ENCODE measurements at regions not wholly inside any gene's neighbourhood (a gene's known extent, or its start where the extent isn't known, plus 50 kb on each side); places are given as distances from the start of the nearest gene placed in this dataset.

- H3K27ac ChIP-seq (ENCODE audit: low read length) = no peak overlapping the region
- no peak overlapping the region for H3K4me2 ChIP-seq (ENCODE audit: low read depth, low read length, poor library complexity, severe bottlenecking)
- peaks cover 16% of the 10 kb centered on the region for H3K9me3 ChIP-seq (ENCODE audit: low read length)
- H3K4me3 ChIP-seq (ENCODE audit: low read length) = no peak overlapping the region
- H3K27me3 ChIP-seq (ENCODE audit: low read length) = no peaks in the 10 kb centered on the region
- no peaks in the 10 kb centered on the region for H3K79me2 ChIP-seq (ENCODE audit: low read length)
- no peak for DNase-seq
- H2AFZ ChIP-seq (ENCODE audit: low read length) = no peak overlapping the region
- H3K9me2 ChIP-seq (replicated peaks; ENCODE audit: insufficient read depth, low read length) = no peaks in the 10 kb centered on the region
- no peaks in the 10 kb centered on the region for H3K4me1 ChIP-seq (ENCODE audit: low read length)
- H3K9ac ChIP-seq (ENCODE audit: low read length) = no peak overlapping the region
- no peaks in the 10 kb centered on the region for H3K36me3 ChIP-seq (ENCODE audit: insufficient read depth, low read length)
- no peaks in the 10 kb centered on the region for H4K20me1 ChIP-seq (ENCODE audit: insufficient read depth, low read depth, low read length)
Measured at GRCh38 chr15:97124790-97125189, 794.3 kb downstream of the NR2F2 start.

- no peaks in the 10 kb centered on the region for H3K79me2 ChIP-seq (ENCODE audit: low read length)
- no peak overlapping the region for H3K9ac ChIP-seq (ENCODE audit: low read length)
- H3K36me3 ChIP-seq (ENCODE audit: insufficient read depth, low read length) = no peaks in the 10 kb centered on the region
- no peak overlapping the region for H2AFZ ChIP-seq (ENCODE audit: low read length)
- no peaks in the 10 kb centered on the region for H3K27me3 ChIP-seq (ENCODE audit: low read length)
- no peaks in the 10 kb centered on the region for H3K9me2 ChIP-seq (replicated peaks; ENCODE audit: insufficient read depth, low read length)
- H3K4me1 ChIP-seq (ENCODE audit: low read length) = no peaks in the 10 kb centered on the region
- H3K4me2 ChIP-seq (ENCODE audit: low read depth, low read length, poor library complexity, severe bottlenecking) = no peak overlapping the region
- no peak for DNase-seq
- H3K9me3 ChIP-seq (ENCODE audit: low read length) = peaks cover 7% of the 10 kb centered on the region
- no peak overlapping the region for H3K27ac ChIP-seq (ENCODE audit: low read length)
- no peak overlapping the region for H3K4me3 ChIP-seq (ENCODE audit: low read length)
- no peaks in the 10 kb centered on the region for H4K20me1 ChIP-seq (ENCODE audit: insufficient read depth, low read depth, low read length)
Measured at GRCh38 chr15:97126553-97127233, 796.2 kb downstream of the NR2F2 start.

GRCh38 chr15:97129674-97130073, 799.2 kb downstream of the NR2F2 start:
- Histone ChIP-seq H3K9ac (ENCODE audit: low read length) (no peak overlapping the region), H3K4me3 (ENCODE audit: low read length) (no peak overlapping the region), H3K4me2 (ENCODE audit: low read depth, low read length, poor library complexity, severe bottlenecking) (no peak overlapping the region), H3K36me3 (ENCODE audit: insufficient read depth, low read length) (no peaks in the 10 kb centered on the region), H3K27me3 (ENCODE audit: low read length) (no peaks in the 10 kb centered on the region), H2AFZ (ENCODE audit: low read length) (no peak overlapping the region), H3K9me3 (ENCODE audit: low read length) (peaks cover 6% of the 10 kb centered on the region), H3K9me2 (replicated peaks; ENCODE audit: insufficient read depth, low read length) (no peaks in the 10 kb centered on the region), H3K27ac (ENCODE audit: low read length) (no peak overlapping the region), H4K20me1 (ENCODE audit: insufficient read depth, low read depth, low read length) (no peaks in the 10 kb centered on the region), H3K79me2 (ENCODE audit: low read length) (no peaks in the 10 kb centered on the region), H3K4me1 (ENCODE audit: low read length) (no peaks in the 10 kb centered on the region)
- DNase-seq = no peak

- Histone ChIP-seq H3K79me2 (ENCODE audit: low read length) (no peaks in the 10 kb centered on the region), H4K20me1 (ENCODE audit: insufficient read depth, low read depth, low read length) (no peaks in the 10 kb centered on the region), H3K4me2 (ENCODE audit: low read depth, low read length, poor library complexity, severe bottlenecking) (no peak overlapping the region), H3K4me1 (ENCODE audit: low read length) (no peaks in the 10 kb centered on the region), H3K9me2 (replicated peaks; ENCODE audit: insufficient read depth, low read length) (no peaks in the 10 kb centered on the region), H3K27ac (ENCODE audit: low read length) (no peak overlapping the region), H3K4me3 (ENCODE audit: low read length) (no peak overlapping the region), H3K9me3 (ENCODE audit: low read length) (peaks cover 28% of the 10 kb centered on the region), H3K9ac (ENCODE audit: low read length) (no peak overlapping the region), H3K36me3 (ENCODE audit: insufficient read depth, low read length) (no peaks in the 10 kb centered on the region), H2AFZ (ENCODE audit: low read length) (no peak overlapping the region), H3K27me3 (ENCODE audit: low read length) (no peaks in the 10 kb centered on the region)
- no peak for DNase-seq
Measured at GRCh38 chr15:97140216-97140615, 809.7 kb downstream of the NR2F2 start.

- Histone ChIP-seq H3K9me2 (replicated peaks; ENCODE audit: insufficient read depth, low read length) (no peaks in the 10 kb centered on the region), H3K27ac (ENCODE audit: low read length) (no peak overlapping the region), H3K36me3 (ENCODE audit: insufficient read depth, low read length) (no peaks in the 10 kb centered on the region), H3K4me3 (ENCODE audit: low read length) (no peak overlapping the region), H3K27me3 (ENCODE audit: low read length) (no peaks in the 10 kb centered on the region), H3K9ac (ENCODE audit: low read length) (no peak overlapping the region), H3K9me3 (ENCODE audit: low read length) (peaks cover 31% of the 10 kb centered on the region), H3K4me1 (ENCODE audit: low read length) (no peaks in the 10 kb centered on the region), H4K20me1 (ENCODE audit: insufficient read depth, low read depth, low read length) (no peaks in the 10 kb centered on the region), H2AFZ (ENCODE audit: low read length) (no peak overlapping the region), H3K79me2 (ENCODE audit: low read length) (no peaks in the 10 kb centered on the region), H3K4me2 (ENCODE audit: low read depth, low read length, poor library complexity, severe bottlenecking) (no peak overlapping the region)
- DNase-seq = no peak
Measured at GRCh38 chr15:97141360-97141759, 810.9 kb downstream of the NR2F2 start.

GRCh38 chr15:97141871-97142270, 811.4 kb downstream of the NR2F2 start:
- Histone ChIP-seq H3K27me3 (ENCODE audit: low read length) (no peaks in the 10 kb centered on the region), H3K9ac (ENCODE audit: low read length) (no peak overlapping the region), H3K4me3 (ENCODE audit: low read length) (no peak overlapping the region), H3K4me2 (ENCODE audit: low read depth, low read length, poor library complexity, severe bottlenecking) (no peak overlapping the region), H2AFZ (ENCODE audit: low read length) (no peak overlapping the region), H3K4me1 (ENCODE audit: low read length) (no peaks in the 10 kb centered on the region), H3K79me2 (ENCODE audit: low read length) (no peaks in the 10 kb centered on the region), H4K20me1 (ENCODE audit: insufficient read depth, low read depth, low read length) (no peaks in the 10 kb centered on the region), H3K9me3 (ENCODE audit: low read length) (peaks cover 30% of the 10 kb centered on the region), H3K9me2 (replicated peaks; ENCODE audit: insufficient read depth, low read length) (no peaks in the 10 kb centered on the region), H3K27ac (ENCODE audit: low read length) (no peak overlapping the region), H3K36me3 (ENCODE audit: insufficient read depth, low read length) (no peaks in the 10 kb centered on the region)
- no peak for DNase-seq

- Histone ChIP-seq H3K9me2 (replicated peaks; ENCODE audit: insufficient read depth, low read length) (no peaks in the 10 kb centered on the region), H3K79me2 (ENCODE audit: low read length) (no peaks in the 10 kb centered on the region), H3K4me2 (ENCODE audit: low read depth, low read length, poor library complexity, severe bottlenecking) (no peak overlapping the region), H2AFZ (ENCODE audit: low read length) (no peak overlapping the region), H3K4me3 (ENCODE audit: low read length) (no peak overlapping the region), H3K27me3 (ENCODE audit: low read length) (no peaks in the 10 kb centered on the region), H3K27ac (ENCODE audit: low read length) (no peak overlapping the region), H3K36me3 (ENCODE audit: insufficient read depth, low read length) (no peaks in the 10 kb centered on the region), H3K4me1 (ENCODE audit: low read length) (no peaks in the 10 kb centered on the region), H3K9me3 (ENCODE audit: low read length) (peaks cover 39% of the 10 kb centered on the region), H3K9ac (ENCODE audit: low read length) (no peak overlapping the region), H4K20me1 (ENCODE audit: insufficient read depth, low read depth, low read length) (no peaks in the 10 kb centered on the region)
- no peak for DNase-seq
Measured at GRCh38 chr15:97143592-97144376, 813.3 kb downstream of the NR2F2 start.

GRCh38 chr15:97144377-97144711, 813.8 kb downstream of the NR2F2 start:
- Histone ChIP-seq H3K27me3 (ENCODE audit: low read length) (no peaks in the 10 kb centered on the region), H3K9me3 (ENCODE audit: low read length) (peaks cover 41% of the 10 kb centered on the region), H3K4me1 (ENCODE audit: low read length) (no peaks in the 10 kb centered on the region), H3K9ac (ENCODE audit: low read length) (no peak overlapping the region), H3K4me2 (ENCODE audit: low read depth, low read length, poor library complexity, severe bottlenecking) (no peak overlapping the region), H3K79me2 (ENCODE audit: low read length) (no peaks in the 10 kb centered on the region), H3K4me3 (ENCODE audit: low read length) (no peak overlapping the region), H3K27ac (ENCODE audit: low read length) (no peak overlapping the region), H4K20me1 (ENCODE audit: insufficient read depth, low read depth, low read length) (no peaks in the 10 kb centered on the region), H3K36me3 (ENCODE audit: insufficient read depth, low read length) (no peaks in the 10 kb centered on the region), H3K9me2 (replicated peaks; ENCODE audit: insufficient read depth, low read length) (no peaks in the 10 kb centered on the region), H2AFZ (ENCODE audit: low read length) (no peak overlapping the region)
- DNase-seq = no peak

Data from Karpas-422 (cell line).